OCI-LY1 (cell line): ENCODE measurements at regions not wholly inside any gene's neighbourhood (a gene's known extent, or its start where the extent isn't known, plus 50 kb on each side); places are given as distances from the start of the nearest gene placed in this dataset.

Source experiments
- H2AFZ ChIP-seq: fragments of 200-600 bp; sonication (generic), shearing (Covaris generic); 2 replicates; pipeline ENCODE4 v1.6.0; 2014; ENCODE audit warnings: antibody characterized with exemption, mild to moderate bottlenecking, low read length
- H3F3A ChIP-seq: fragments of 200-600 bp; sonication (generic), shearing (Covaris generic); 2 replicates; pipeline ENCODE4 v1.6.0; 2014; ENCODE audit warnings: mild to moderate bottlenecking, antibody characterized with exemption, low read length, moderate library complexity; ENCODE audit not compliant: insufficient read depth
- H3K27ac ChIP-seq: fragments of 200-600 bp; sonication (generic); 2 replicates; pipeline ENCODE4 v1.5.1; 2014; ENCODE audit warnings: low read length, mixed run types, mild to moderate bottlenecking, low read depth; ENCODE audit not compliant: poor library complexity, severe bottlenecking
- H3K27me3 ChIP-seq: fragments of 200-600 bp; sonication (generic); 2 replicates; pipeline ENCODE4 v1.6.0; 2014; ENCODE audit warnings: antibody characterized with exemption, mild to moderate bottlenecking, low read length, moderate library complexity; ENCODE audit not compliant: insufficient read depth
- H3K36me3 ChIP-seq: fragments of 200-600 bp; sonication (generic); 2 replicates; pipeline ENCODE4 v1.6.1; 2014; ENCODE audit warnings: mild to moderate bottlenecking, antibody characterized with exemption, low read length, moderate library complexity, mixed read lengths; ENCODE audit not compliant: insufficient read depth
- H3K4me1 ChIP-seq: fragments of 200-600 bp; sonication (generic); 2 replicates; pipeline ENCODE4 v1.5.1; 2014; ENCODE audit warnings: mild to moderate bottlenecking, low read length, moderate library complexity; ENCODE audit not compliant: insufficient read depth, severe bottlenecking
- H3K4me2 ChIP-seq: fragments of 200-600 bp; sonication (generic), shearing (Covaris generic); 2 replicates; pipeline ENCODE4 v1.6.1; 2014; ENCODE audit warnings: low read length
- H3K4me3 ChIP-seq: fragments of 200-600 bp; sonication (generic); 2 replicates; pipeline ENCODE4 v1.5.1; 2014; ENCODE audit warnings: low read length, low read depth, mild to moderate bottlenecking, mixed read lengths; ENCODE audit not compliant: poor library complexity, severe bottlenecking
- H3K79me2 ChIP-seq: fragments of 200-600 bp; shearing (Covaris generic); 2 replicates; pipeline ENCODE4 v1.6.1; 2016; ENCODE audit warnings: mixed run types, low read length, mixed read lengths; ENCODE audit not compliant: insufficient read depth
- H3K9ac ChIP-seq: fragments of 200-600 bp; sonication (generic), shearing (Covaris generic); 2 replicates; pipeline ENCODE4 v1.6.1; 2014; ENCODE audit warnings: mild to moderate bottlenecking, low read length, mixed read lengths
- H3K9me2 ChIP-seq: fragments of 200-600 bp; sonication (generic), shearing (Covaris generic); 2 replicates; pipeline ENCODE4 v1.6.1; 2014; ENCODE audit warnings: low read depth, mild to moderate bottlenecking, low read length, mixed read lengths
- H3K9me3 ChIP-seq: fragments of 200-600 bp; shearing (Covaris generic); 2 replicates; pipeline ENCODE4 v1.6.1; 2014; ENCODE audit warnings: low read length, mixed read lengths
- H4K20me1 ChIP-seq: fragments of 200-600 bp; sonication (generic), shearing (Covaris generic); 2 replicates; pipeline ENCODE4 v1.6.0; 2016; ENCODE audit warnings: mild to moderate bottlenecking, low read length; ENCODE audit not compliant: insufficient read depth
- CTCF ChIP-seq: fragments of 200-600 bp; sonication (generic), shearing (Covaris generic); IDR thresholded peaks from 2 replicates; pipeline ENCODE4 v1.5.1; 2017; ENCODE audit warnings: mild to moderate bottlenecking, antibody characterized with exemption, low read length, moderate library complexity, mixed read lengths
- EZH2 ChIP-seq: fragments of 200-600 bp; sonication (generic), shearing (Covaris generic); IDR thresholded peaks from 2 replicates; pipeline ENCODE4 v1.8.0; 2017; ENCODE audit warnings: borderline replicate concordance, mixed run types, mild to moderate bottlenecking, antibody characterized with exemption, low read length, moderate library complexity, mixed read lengths

- Histone ChIP-seq H3K4me1 (no peaks in the 10 kb centered on the region), H3K9me2 (no peaks in the 10 kb centered on the region), H3K4me3 (no peak overlapping the region), H3K9ac (no peak overlapping the region), H4K20me1 (no peaks in the 10 kb centered on the region), H3K4me2 (no peak overlapping the region), H2AFZ (no peak overlapping the region), H3K27me3 (no peaks in the 10 kb centered on the region), H3K36me3 (no peaks in the 10 kb centered on the region), H3F3A (no peaks in the 10 kb centered on the region), H3K79me2 (no peaks in the 10 kb centered on the region), H3K9me3 (no peaks in the 10 kb centered on the region), H3K27ac (no peak overlapping the region)
- TF ChIP-seq EZH2 (no peak), CTCF (no peak)
These were observed 228.9 kb upstream of the BOD1L1 start for GRCh38 chr4:13856387-13856786.

- Histone ChIP-seq H3K4me1 (no peaks in the 10 kb centered on the region), H3K36me3 (no peaks in the 10 kb centered on the region), H4K20me1 (no peaks in the 10 kb centered on the region), H3K79me2 (no peaks in the 10 kb centered on the region), H3K9me3 (no peaks in the 10 kb centered on the region), H3K27me3 (no peaks in the 10 kb centered on the region), H3F3A (no peaks in the 10 kb centered on the region), H3K9ac (no peak overlapping the region), H2AFZ (no peak overlapping the region), H3K4me3 (no peak overlapping the region), H3K9me2 (no peaks in the 10 kb centered on the region), H3K4me2 (no peak overlapping the region), H3K27ac (no peak overlapping the region)
- TF ChIP-seq CTCF (no peak), EZH2 (no peak)
These were observed 229.9 kb upstream of the BOD1L1 start for GRCh38 chr4:13857397-13857796.

GRCh38 chr4:13857800-13858199 lies 230.3 kb upstream of the BOD1L1 start:
- Histone ChIP-seq H3K9ac (no peak overlapping the region), H3K9me3 (no peaks in the 10 kb centered on the region)
- no peak for TF ChIP-seq CTCF
- no peak for TF ChIP-seq EZH2

More at GRCh38 chr4:13857800-13858199, 230.3 kb upstream of the BOD1L1 start:
- Histone ChIP-seq H3K36me3 (no peaks in the 10 kb centered on the region), H3K4me1 (no peaks in the 10 kb centered on the region), H3K4me3 (no peak overlapping the region), H3K9me2 (no peaks in the 10 kb centered on the region), H3K79me2 (no peaks in the 10 kb centered on the region), H2AFZ (no peak overlapping the region), H3K27ac (no peak overlapping the region), H3F3A (no peaks in the 10 kb centered on the region), H3K4me2 (no peak overlapping the region), H3K27me3 (no peaks in the 10 kb centered on the region), H4K20me1 (no peaks in the 10 kb centered on the region)
